HG03558 (cell line): ENCODE measurements at regions not wholly inside any gene's neighbourhood (a gene's known extent, or its start where the extent isn't known, plus 50 kb on each side); places are given as distances from the start of the nearest gene placed in this dataset.
"Not testable (repeated sequence)": the region's sequence is repeated elsewhere in the genome, so short reads cannot be mapped to it uniquely, and the experiment has no call there.

Experiments used
- ATAC-seq: cut with Tn5 transposase; IDR thresholded peaks from one replicate; pipeline ENCODE4 v1.9.1; 2021; ENCODE audit warnings: moderate number of reproducible peaks; ENCODE audit not compliant: unreplicated experiment; ENCODE audit errors: extremely low read depth

DNA sequence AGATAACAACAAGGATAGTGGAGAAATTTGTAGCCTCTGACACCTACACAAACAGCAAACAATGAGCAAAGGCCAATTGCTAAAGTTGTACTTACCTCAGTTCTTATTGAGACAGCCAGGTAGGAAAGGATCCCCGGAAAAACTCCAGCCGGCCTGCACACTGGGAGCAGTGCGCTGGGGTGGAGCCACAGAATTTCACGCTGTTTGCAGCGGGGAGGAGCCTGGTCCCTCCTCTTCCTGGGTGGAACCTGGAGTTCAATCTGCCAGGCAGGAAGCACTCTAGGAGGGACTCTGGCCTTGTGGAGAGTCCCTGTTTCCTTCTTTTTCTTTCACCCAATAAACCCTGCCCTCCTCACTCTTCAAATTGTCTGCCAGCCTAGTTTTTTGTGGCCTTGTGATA is 382.6 kb upstream of the TGIF2LX start:
- ATAC-seq, result not testable (repeated sequence)

DNA sequence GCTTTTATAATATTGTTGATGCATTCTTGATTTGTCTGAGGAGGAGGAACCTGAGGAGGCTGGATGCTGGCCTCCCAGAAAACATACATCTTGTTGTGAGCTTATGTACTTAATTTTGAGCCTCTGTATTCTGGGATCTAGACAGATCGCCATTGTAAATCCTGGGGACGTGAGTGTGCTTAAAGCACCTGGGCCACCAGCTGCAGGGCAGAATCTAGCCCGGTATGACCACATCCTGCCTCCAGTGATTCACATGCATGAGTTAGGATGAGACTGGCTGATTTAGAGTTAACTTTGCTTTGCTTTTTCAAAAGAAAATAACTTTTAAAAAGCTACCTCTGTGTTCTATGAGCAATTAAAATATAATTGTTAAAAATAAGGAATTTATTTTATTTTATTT is 364.6 kb upstream of the TGIF2LX start:
- not testable (repeated sequence) for ATAC-seq

DNA sequence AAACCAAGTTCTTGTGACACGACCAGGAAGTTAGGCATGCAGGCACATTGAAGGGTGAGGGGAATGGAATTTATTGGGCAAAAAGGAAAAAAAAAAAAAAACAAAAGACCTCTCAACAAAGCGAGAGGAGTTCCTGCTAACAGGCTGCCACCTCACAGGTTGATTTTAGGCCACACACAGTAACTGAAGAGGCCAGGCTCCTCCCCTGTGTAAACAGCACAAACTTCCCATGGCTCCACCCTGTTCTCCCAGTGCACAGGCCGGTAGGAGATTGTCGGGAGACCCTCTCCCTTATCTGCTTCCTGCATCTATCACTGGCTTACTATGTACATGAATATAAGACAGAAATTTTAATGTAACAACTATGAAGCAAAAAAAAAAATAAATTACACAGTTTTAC is 359.6 kb upstream of the TGIF2LX start:
- not testable (repeated sequence) for ATAC-seq

DNA sequence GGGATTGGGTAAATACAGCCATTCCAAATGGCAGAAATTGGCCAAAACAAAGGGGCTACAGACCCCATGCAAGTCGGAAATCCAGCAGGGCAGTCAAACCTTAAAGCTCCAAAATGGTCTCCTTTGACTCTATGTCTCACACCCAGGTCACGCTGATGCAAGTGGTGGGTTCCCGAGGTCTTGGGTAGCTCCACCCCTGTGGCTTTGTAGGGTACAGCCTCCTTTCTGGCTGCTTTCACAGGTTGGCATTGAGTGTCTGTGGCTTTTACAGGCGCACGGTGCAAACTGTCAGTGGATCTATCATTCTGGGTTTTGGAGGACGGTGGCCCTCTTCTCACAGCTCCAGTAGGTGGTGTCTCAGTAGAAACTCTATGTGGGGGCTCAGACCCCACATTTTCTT is 358.6 kb upstream of the TGIF2LX start:
- not testable (repeated sequence) for ATAC-seq

DNA sequence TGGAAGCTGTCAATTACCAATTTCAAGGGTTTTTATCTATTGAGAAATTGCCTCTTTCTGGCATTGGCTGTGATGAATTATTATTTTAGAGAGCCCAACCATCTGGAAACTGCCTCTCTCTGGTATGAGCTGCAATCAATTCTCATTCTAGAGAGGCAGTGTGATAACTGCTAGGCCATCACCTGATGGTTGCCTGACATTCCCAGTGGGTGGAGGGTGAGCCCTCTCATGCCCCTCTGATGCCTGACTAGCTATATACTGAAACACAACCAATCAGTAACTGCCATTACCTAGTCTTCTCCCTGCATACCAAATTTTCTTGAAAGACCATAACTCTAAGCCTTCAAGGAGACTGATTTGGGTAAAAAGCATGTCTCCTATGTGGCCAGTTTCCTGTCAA is 353.9 kb upstream of the TGIF2LX start:
- not testable (repeated sequence) for ATAC-seq

DNA sequence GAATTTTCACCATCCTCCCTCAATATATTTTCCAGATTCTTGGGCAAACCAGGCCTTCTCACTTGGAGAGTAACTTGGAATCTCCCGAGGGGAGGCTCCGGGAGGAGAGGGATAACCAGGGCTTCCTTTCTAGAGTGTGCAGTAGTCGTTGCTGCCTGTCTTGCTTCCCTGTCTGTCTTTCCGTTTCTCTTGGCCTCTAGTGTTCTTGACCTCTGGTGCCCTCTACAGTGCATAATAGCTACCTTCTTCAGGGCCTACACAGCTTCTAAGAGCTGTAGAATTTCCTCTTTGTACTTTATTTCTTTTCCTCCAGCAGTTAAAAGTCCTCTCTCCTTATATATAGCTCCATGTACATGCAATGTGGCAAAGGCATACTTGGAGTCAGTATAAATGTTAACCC is 339.8 kb upstream of the TGIF2LX start:
- not testable (repeated sequence) for ATAC-seq

DNA sequence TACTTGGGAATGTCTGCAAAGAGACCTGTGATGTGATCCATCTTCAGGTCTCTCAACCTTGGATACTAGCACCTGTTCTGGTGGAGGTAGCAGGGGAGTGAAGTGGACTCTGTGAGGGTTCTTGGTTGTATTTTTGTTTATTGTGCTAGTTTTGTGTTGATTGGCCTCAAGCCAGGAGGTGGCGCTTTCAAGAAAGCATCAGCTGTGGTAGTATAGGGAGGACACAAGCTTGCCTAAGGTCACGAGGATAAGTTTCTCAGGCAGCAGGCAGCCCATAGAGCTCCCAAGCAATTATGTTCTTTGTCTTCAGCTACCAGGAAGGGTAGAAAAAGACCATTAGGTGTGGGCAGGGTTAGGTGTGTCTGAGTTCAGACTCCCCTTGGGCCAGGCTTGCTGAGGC is 289.9 kb upstream of the TGIF2LX start:
- ATAC-seq, result not testable (repeated sequence)

DNA sequence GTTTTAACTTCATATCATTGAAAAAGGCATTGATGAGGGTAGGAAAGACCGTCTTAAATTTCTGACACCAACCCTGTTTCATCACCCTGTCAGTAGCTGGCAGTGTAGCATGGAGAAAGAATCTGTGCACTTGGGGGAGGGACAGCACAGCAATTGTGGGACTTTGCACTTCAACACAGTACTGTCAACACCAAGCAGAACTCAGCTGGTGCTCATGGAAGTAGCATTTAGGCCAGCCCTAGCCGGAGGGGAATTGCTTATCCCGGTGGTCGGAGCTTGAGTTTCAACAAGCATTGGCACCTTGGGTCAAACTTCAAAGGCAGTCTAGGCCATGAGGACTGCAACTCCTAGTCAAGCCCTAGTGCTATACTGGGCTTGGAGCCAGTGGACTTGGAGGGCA is 285.8 kb upstream of the TGIF2LX start:
- ATAC-seq, result not testable (repeated sequence)

DNA sequence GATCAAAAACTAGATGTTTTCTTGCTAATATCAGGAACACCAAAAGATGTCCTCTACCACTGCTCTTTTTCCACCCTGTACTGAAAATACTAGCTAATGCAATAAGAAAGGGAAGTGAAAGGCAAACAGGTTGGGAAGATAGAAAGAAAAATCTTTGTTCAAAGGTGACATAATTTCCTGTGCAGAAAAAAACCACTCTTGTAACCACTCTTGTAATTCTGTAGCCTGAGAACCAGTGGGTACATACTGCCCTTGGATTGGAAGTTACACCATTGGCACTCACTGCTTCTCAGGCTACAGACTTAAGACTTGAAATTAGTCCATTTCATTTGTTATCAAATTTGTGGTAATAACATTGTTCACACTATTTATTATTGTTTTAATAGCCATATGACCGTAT is 263.0 kb upstream of the TGIF2LX start:
- not testable (repeated sequence) for ATAC-seq

DNA sequence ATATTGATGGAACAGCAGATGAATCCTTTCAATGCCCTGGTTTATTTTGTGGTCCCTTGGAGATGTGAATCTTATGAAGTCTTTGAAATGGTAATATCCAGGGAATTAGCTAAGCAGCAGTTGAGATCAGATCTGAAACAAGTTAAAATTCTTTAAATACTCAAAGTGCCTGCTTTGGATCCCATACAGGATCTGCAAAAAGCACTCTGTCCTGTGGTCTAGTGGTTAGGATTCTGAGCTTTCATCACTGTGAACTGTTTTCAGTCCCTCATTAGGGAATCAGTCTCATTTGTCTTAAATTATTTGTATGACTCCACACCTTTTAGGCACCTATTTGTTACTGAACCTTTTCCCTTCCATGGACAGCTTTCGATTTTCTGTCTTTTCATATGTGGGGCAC is 215.2 kb upstream of the TGIF2LX start:
- ATAC-seq, result not testable (repeated sequence)

DNA sequence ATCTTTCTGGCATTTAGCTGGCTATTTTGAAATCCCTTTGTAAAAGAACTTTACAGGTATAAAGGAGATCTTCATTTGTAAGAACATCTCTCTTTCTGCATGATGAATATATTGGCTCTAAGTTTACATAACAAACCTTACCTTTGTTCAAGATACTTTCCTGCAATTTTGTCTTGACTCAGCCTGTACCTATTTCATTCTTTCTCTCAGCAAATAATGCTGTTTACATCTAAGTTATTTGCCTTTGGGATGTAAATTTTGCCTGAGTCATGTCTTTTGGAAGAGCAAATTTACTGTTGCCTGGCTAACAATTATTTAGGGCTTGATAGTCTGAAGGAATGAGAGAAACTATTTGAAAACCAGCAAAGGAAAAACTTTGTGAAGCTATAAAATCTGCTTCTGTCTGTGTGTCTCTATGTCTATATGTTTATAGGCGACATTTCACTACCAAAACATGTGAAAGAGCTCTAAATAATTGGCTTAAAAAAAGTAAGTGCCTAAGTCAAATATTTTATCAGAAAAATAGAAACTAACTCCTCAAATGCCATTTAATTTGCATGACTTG is 214.3 kb upstream of the TGIF2LX start:
- ATAC-seq, result not testable (repeated sequence)

DNA sequence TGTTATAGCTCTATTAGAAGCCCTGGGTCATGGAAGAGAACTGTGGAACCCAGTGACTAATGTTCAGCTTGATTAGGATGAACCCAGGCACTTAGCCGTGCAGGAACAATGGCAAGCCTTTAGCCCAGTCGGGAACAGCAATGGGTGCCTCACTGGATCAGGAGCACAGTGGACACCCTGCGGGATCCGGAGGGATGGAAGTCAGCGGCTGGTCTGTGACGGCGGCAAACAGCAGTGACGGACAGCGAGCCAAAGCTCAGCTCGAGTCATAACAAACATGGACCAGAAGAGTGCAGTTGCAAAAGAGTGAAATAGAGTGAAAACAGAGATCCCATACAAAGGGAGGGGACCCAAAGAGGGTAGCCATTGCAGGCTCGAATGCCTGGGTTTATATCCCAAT is 187.3 kb upstream of the TGIF2LX start:
- not testable (repeated sequence) for ATAC-seq

DNA sequence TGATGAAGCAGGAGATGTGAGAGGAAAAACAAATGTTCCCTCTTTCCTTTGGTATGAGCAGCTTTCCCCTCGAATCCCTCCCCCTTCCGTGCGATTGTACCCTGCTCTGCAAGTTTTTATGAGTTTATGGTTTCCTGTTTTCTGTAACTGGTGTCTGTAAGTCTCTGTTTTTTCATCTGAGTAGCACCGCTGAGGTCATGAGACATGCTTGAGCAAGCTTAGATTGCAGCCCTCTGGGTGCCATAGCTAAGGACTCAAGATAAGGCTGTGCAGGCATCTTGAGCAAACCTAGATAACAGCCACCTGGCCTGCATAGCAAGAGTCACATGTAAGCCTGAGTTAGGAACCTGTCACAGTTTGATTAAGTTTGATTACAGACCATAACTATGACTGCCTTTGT is 165.2 kb upstream of the TGIF2LX start:
- not testable (repeated sequence) for ATAC-seq

DNA sequence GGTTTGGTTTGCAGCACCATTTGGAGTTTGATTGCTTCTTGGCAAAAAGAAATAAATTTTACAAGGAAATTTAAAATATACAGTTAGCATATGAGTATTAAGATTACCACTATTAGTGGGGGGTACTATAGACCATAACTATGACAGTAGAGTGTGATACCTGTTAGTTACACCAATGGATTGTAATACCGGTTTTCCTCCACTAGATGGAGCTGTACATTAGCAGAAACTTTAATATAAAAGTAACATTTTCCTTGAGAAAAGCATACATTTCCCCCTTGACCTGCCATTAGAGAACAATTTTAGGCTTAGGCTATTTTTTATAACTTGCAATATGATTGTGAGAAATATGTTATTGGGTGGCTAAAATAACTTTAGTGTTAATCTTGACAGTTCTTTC is 163.9 kb upstream of the TGIF2LX start:
- not testable (repeated sequence) for ATAC-seq

DNA sequence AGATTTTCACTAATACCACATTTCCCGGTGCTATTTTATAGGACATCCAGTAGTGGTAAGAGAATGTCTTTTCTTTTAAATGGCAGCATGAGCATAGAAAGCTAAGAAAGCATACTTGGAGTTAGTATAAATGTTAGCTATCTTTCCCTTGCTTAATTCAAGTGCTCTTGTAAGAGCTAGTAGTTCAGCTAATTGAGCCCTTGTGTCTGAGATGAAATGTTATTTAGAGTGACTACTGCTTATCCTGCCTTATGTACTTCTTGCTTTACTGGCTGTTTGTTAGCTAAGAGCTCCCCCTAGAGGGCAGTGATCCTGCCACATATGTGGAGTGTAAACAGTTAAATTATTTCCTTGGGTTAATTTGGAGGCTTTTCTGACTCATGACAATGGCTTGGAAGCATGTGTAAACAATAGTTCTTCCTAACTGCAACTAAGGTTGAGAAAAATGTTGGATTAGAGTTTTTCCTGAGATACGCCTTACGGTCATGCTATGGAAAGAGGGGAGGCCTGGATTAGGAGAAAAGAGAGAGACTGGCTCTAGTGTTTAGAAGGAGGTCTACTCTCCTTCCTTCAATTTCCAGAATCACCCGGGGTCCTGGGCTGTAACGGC is 162.5 kb upstream of the TGIF2LX start:
- ATAC-seq, result not testable (repeated sequence)

DNA sequence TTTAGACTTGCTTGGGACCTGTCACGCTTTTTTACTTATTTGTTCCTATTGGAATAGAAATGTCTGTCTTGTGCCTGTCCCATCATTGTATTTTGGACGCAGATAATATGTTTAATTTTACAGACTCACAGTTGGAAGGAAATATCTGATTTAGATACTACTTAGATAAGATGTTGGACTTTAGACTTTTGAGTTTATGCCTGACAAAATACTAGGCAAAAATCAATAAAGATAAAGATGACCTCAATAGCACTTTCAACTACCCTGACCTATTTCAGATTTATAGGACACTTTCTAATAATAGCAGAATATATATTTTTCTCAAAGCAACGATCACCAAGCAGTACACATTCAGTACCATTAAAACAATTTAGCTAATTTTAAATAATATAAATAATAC is 150.1 kb upstream of the TGIF2LX start:
- not testable (repeated sequence) for ATAC-seq

DNA sequence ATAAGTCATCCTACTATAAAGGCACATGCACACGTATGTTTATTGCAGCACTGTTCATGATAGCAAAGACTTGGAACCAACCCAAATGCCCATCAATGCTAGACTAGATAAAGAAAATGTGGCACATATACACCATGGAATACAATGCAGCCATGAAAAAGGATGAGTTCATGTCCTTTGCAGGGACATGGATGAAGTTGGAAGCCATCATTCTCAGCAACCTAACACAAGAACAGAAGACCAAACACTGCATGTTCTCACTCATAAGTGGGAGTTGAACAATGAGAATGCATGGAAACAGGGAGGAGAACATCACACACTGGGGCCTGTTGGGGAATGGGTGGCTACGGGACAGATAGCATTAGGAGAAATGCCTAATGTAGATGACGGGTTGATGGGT is 110.3 kb upstream of the TGIF2LX start:
- ATAC-seq, result not testable (repeated sequence)

DNA sequence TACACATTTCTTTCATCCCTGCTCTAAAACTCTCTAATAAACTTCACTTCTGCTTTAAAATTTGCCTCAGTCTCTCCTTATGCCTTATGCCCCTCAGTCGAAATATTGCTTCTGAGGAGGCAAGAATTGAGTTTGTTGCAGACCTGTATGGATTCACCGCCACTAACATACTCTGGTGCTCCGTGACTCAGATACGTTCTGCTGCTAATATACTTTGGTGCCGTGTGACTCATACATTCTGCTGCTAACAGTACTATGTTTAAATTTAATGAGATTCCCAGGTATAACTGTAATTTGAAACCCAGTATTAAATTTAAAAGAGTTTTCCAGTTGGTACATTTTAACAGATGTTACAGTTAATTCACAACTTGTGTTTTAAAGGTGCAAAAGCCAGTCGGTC is 82.0 kb upstream of the TGIF2LX start:
- not testable (repeated sequence) for ATAC-seq

DNA sequence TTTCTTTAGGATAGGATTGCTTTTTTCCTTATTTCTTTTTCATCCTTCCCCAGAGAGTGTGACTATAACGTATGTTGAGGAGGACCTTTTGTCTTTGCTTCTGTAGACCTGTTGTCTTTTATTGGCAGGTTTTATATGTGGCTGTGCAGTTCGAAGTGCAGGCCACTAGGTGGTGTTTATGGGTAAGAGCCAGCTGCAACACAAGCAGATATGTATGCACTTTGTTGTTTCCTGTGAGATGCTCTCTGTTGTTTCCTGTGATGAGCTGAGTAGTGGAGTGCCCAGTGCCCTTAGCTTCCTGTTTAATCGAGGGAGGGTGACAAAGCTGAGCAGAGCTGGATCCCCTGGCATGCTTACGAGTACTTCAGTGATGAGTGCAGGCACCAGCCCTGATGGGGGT is 50.0 kb upstream of the TGIF2LX start:
- peak; percentile 82 for ATAC-seq
